Upper lobe of right lung (tissue), 1 donor: ENCODE measurements at regions not wholly inside any gene's neighbourhood (a gene's known extent, or its start where the extent isn't known, plus 50 kb on each side); places are given as distances from the start of the nearest gene placed in this dataset.
"Not testable (repeated sequence)": the region's sequence is repeated elsewhere in the genome, so short reads cannot be mapped to it uniquely, and the experiment has no call there.

ENCODE experiments used
- ATAC-seq: fragments of 200-7000 bp; cut with Tn5 transposase; one replicate; pipeline ENCODE4 v1.9.1; 2020; ENCODE audit warnings: mild to moderate bottlenecking, moderate library complexity
- DNase-seq: peaks from one replicate; pipeline ENCODE4 v3.0.0-alpha.2; 2020
- H3K27ac ChIP-seq: fragments of 200-600 bp; one replicate; pipeline ENCODE4 v1.8.0; 2022
- H3K27me3 ChIP-seq: fragments of 200-600 bp; one replicate; pipeline ENCODE4 v1.8.0; 2022; ENCODE audit warnings: mild to moderate bottlenecking
- H3K36me3 ChIP-seq: fragments of 200-600 bp; one replicate; pipeline ENCODE4 v1.8.0; 2022
- H3K4me1 ChIP-seq: fragments of 200-600 bp; one replicate; pipeline ENCODE4 v1.8.0; 2022
- H3K4me3 ChIP-seq: fragments of 200-600 bp; one replicate; pipeline ENCODE4 v1.8.0; 2022; ENCODE audit warnings: mild to moderate bottlenecking
- H3K9me3 ChIP-seq: fragments of 200-600 bp; one replicate; pipeline ENCODE4 v1.8.0; 2022
- intact Hi-C: fragments of 100-400 bp; cut with DNase I; formaldehyde crosslinking; loops from one replicate; pipeline ENCODE4 v1.11.0; 2022
- TF ChIP-seq, protein P1 (sequence below): fragments of 200-600 bp; IDR thresholded peaks from one replicate; pipeline ENCODE4 v1.8.0; 2022; ENCODE audit warnings: antibody characterized with exemption
- donor health status: DM: no; HTN: yes; CAD: no; lungs with severe emphysema.

GRCh38 chr9:97132865-97133264 lies 93.9 kb upstream of the CTSV start:
- Histone ChIP-seq H3K9me3 (no peaks in the 10 kb centered on the region), H3K4me1 (no peaks in the 10 kb centered on the region), H3K36me3 (no peaks in the 10 kb centered on the region), H3K27me3 (no peaks in the 10 kb centered on the region), H3K27ac (no peak overlapping the region), H3K4me3 (no peak overlapping the region)
- no peak for ATAC-seq
- intact Hi-C loops: no loop called here
- TF ChIP-seq, protein P1, sequence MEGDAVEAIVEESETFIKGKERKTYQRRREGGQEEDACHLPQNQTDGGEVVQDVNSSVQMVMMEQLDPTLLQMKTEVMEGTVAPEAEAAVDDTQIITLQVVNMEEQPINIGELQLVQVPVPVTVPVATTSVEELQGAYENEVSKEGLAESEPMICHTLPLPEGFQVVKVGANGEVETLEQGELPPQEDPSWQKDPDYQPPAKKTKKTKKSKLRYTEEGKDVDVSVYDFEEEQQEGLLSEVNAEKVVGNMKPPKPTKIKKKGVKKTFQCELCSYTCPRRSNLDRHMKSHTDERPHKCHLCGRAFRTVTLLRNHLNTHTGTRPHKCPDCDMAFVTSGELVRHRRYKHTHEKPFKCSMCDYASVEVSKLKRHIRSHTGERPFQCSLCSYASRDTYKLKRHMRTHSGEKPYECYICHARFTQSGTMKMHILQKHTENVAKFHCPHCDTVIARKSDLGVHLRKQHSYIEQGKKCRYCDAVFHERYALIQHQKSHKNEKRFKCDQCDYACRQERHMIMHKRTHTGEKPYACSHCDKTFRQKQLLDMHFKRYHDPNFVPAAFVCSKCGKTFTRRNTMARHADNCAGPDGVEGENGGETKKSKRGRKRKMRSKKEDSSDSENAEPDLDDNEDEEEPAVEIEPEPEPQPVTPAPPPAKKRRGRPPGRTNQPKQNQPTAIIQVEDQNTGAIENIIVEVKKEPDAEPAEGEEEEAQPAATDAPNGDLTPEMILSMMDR: no peak
- DNase-seq: no peak

DNA sequence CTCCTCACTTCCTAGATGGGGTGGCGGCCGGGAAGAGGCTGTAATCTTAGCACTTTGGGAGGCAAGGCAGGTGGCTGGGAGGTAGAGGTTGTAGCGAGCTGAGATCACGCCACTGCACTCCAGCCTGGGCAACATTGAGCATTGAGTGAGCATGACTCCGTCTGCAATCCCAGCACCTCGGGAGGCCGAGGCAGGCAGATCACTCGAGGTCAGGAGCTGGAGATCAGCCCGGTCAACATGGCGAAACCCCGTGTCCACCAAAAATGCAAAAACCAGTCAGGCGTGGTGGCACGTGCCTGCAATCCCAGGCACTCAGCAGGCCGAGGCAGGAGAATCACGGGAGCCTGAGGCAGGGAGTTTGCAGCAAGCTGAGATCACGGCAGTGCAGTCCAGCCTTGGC lies 91.9 kb upstream of the CTSV start:
- ATAC-seq, intact Hi-C loops, H3K4me3 ChIP-seq, H3K4me1 ChIP-seq, H3K27ac ChIP-seq, H3K27me3 ChIP-seq, H3K9me3 ChIP-seq, DNase-seq, H3K36me3 ChIP-seq: not testable (repeated sequence)

GRCh38 chr9:97130387-97130786 lies 91.4 kb upstream of the CTSV start:
- H3K4me1 ChIP-seq, intact Hi-C loops, DNase-seq, H3K4me3 ChIP-seq, H3K36me3 ChIP-seq, H3K27ac ChIP-seq, H3K27me3 ChIP-seq, H3K9me3 ChIP-seq, ATAC-seq: not testable (repeated sequence)

GRCh38 chr9:97128919-97129318 lies 90.0 kb upstream of the CTSV start:
- H3K27ac ChIP-seq: no peak overlapping the region

DNA sequence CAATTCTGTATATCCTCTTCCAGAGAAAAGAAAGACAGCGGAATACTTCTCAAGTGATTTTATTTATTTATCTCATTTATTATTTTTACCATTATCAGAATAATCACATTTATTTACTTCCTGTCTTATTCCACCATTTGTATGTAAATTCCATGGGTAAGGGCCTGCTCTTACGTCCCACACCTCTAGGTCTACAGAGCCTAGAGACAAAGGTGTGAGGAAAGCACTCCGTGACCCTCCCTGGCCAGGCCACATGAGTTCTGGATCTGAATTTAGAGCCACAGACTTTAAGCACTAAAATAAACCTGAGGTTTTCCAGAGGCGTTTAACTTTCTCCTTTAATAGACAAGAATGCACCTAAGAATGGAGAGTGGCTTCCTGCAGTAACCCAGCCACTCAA lies 85.3 kb upstream of the CTSV start:
- H3K36me3 ChIP-seq: no peaks in the 10 kb centered on the region
- no peaks in the 10 kb centered on the region for H3K27me3 ChIP-seq
- no peak overlapping the region for H3K4me3 ChIP-seq
- DNase-seq (no peak), ATAC-seq (no peak)
- no peak overlapping the region for H3K27ac ChIP-seq
- intact Hi-C loops: no loop called here
- no peaks in the 10 kb centered on the region for H3K4me1 ChIP-seq
- TF ChIP-seq, protein P1: no peak
- no peaks in the 10 kb centered on the region for H3K9me3 ChIP-seq

More at GRCh38 chr9:97128919-97129318, 90.0 kb upstream of the CTSV start:
- Histone ChIP-seq H3K4me1 (no peaks in the 10 kb centered on the region), H3K27me3 (no peaks in the 10 kb centered on the region), H3K4me3 (no peak overlapping the region), H3K36me3 (no peaks in the 10 kb centered on the region), H3K9me3 (no peaks in the 10 kb centered on the region)
- DNase-seq (no peak), ATAC-seq (no peak)
- intact Hi-C loops: no loop called here
- TF ChIP-seq, protein P1: no peak

- ATAC-seq (no peak), DNase-seq (no peak)
- H3K9me3 ChIP-seq: no peaks in the 10 kb centered on the region
- no peaks in the 10 kb centered on the region for H3K4me1 ChIP-seq
- no peaks in the 10 kb centered on the region for H3K36me3 ChIP-seq
- TF ChIP-seq, protein P1: no peak
- intact Hi-C loops: no loop called here
- no peaks in the 10 kb centered on the region for H3K27me3 ChIP-seq
- H3K27ac ChIP-seq: no peak overlapping the region
- no peak overlapping the region for H3K4me3 ChIP-seq
Observed at GRCh38 chr9:97110696-97111095, 71.8 kb upstream of the CTSV start.

DNA sequence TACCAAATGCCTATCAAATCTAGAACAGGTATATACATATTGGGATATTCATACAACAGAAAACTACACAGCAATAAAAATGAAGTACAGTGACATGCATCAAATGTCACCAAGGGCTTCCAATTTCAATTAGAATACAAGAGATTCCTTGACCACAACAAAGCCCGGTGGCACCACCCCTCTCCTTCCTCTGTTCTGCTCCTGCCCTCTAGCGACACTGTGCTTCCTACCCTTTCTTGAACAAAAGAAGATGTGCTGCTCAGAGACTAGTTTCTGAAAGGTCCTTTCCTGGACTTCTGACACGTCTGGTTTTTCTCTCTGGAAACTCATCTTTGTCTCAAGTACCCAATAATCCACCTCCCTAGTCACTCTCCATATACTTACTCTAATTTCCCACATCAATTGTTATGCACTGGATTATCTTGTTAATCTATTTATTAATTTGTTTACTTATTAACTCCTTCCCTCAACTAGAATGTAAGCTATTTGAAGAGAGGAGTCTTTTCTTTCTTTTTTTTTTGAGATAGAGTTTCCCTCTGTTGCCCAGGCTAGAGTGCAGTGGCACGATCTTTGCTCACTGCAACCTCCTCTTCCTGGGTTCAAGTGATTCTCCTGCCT lies 70.4 kb upstream of the CTSV start:
- no peak overlapping the region for H3K4me3 ChIP-seq
- TF ChIP-seq, protein P1: peak; percentile 43
- H3K36me3 ChIP-seq: no peaks in the 10 kb centered on the region
- DNase-seq (no peak), ATAC-seq (peak; percentile 83)
- no peaks in the 10 kb centered on the region for H3K27me3 ChIP-seq
- no peak overlapping the region for H3K27ac ChIP-seq
- no peaks in the 10 kb centered on the region for H3K9me3 ChIP-seq
- intact Hi-C loops: no loop called here
- no peaks in the 10 kb centered on the region for H3K4me1 ChIP-seq

- H3K27me3 ChIP-seq, H3K4me3 ChIP-seq, H3K36me3 ChIP-seq, intact Hi-C loops, H3K27ac ChIP-seq, H3K4me1 ChIP-seq, ATAC-seq, H3K9me3 ChIP-seq, DNase-seq: not testable (repeated sequence)
Observed at GRCh38 chr9:97105220-97105619, 66.3 kb upstream of the CTSV start.

- H3K27me3 ChIP-seq, ATAC-seq, H3K9me3 ChIP-seq, H3K4me3 ChIP-seq, intact Hi-C loops, DNase-seq, H3K36me3 ChIP-seq, H3K4me1 ChIP-seq, H3K27ac ChIP-seq: not testable (repeated sequence)
Observed at GRCh38 chr9:97103613-97104383, 64.9 kb upstream of the CTSV start.
